ENCODE measurements at regions not wholly inside any gene's neighbourhood (a gene's known extent, or its start where the extent isn't known, plus 50 kb on each side); places are given as distances from the start of the nearest gene placed in this dataset.

DNA sequence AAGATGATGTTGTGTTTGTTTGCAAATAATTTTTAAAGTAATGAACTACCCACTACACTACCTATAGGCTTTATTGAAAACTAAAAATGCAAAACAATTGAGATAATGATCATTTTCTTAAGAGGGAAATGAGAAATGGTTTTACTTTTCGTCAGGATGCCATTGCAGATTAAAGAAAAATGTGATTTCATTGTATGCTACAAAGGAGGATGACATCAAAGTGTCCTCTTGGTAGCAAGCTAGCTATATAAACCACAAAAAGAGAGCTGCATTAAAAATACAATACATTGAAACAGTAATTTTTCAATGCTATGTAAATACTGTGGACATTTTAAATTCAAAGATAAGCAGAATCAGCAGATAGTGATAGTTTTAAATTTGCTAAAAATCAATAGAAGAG lies 87.5 kb upstream of the DPYD start:
- TF ChIP-seq, protein P1, sequence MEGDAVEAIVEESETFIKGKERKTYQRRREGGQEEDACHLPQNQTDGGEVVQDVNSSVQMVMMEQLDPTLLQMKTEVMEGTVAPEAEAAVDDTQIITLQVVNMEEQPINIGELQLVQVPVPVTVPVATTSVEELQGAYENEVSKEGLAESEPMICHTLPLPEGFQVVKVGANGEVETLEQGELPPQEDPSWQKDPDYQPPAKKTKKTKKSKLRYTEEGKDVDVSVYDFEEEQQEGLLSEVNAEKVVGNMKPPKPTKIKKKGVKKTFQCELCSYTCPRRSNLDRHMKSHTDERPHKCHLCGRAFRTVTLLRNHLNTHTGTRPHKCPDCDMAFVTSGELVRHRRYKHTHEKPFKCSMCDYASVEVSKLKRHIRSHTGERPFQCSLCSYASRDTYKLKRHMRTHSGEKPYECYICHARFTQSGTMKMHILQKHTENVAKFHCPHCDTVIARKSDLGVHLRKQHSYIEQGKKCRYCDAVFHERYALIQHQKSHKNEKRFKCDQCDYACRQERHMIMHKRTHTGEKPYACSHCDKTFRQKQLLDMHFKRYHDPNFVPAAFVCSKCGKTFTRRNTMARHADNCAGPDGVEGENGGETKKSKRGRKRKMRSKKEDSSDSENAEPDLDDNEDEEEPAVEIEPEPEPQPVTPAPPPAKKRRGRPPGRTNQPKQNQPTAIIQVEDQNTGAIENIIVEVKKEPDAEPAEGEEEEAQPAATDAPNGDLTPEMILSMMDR (IDR thresholded peaks at IDR 0.05; ENCODE audit: insufficient read depth, low read length, missing control alignments): no peak
- DNase-seq (ENCODE audit: low read depth, low spot score): no peak
- no peak overlapping the region for H3K4me3 ChIP-seq (ENCODE audit: low read depth, low read length)
- ChIA-PET POLR2A (interaction anchor here (1.2 kb wide), 1 partner anchor 36 kb away, joined by 4 read pairs; no protein-coding TSS in a partner anchor), CTCF (interaction anchor here (0.7 to 7.4 kb wide), 3 partner anchors 35 to 45 kb away, joined by 3 to 45 read pairs (median 4); no protein-coding TSS in a partner anchor)

DNA sequence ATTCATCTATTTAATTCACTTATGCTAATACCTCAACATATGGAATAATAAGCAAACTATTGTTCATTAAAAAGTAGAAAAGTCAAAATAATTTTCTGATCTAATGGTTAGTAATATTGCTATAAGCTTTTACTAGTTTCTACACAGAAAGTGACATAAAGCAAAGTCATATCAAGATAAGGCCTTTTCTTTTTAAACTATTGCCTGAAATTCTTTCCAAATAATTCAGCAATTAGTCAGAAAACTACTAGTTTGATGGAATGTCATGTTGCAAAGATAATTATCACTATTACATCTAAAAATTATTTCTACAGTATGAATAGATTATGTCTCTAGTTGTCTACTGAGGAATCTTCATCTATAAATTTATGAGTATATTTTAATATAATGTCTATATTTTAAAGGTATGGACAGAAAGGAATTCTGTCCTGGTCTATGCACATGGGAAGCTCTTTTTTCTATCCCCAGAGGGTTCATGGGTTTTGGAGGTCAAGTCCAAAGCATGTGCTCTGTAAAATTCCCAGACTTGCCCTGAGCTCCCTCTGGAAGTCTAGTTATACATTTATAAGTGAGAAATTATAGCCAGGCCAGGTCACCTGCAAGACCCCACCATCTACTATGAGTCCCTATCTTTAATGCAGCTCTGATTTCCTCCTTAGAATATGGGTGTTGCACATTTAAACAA lies 84.6 kb upstream of the DPYD start:
- no peak overlapping the region for H3K4me3 ChIP-seq (ENCODE audit: low read depth, low read length)
- no peak for DNase-seq (ENCODE audit: low read depth, low spot score)
- CTCF ChIA-PET: interaction anchor here (0.7 to 7.4 kb wide), 5 partner anchors 9 to 462 kb away, joined by 3 to 45 read pairs (median 4); no protein-coding TSS in a partner anchor
- TF ChIP-seq, protein P1 (IDR thresholded peaks at IDR 0.05; ENCODE audit: insufficient read depth, low read length, missing control alignments): no peak
- POLR2A ChIA-PET: no interaction called here

DNA sequence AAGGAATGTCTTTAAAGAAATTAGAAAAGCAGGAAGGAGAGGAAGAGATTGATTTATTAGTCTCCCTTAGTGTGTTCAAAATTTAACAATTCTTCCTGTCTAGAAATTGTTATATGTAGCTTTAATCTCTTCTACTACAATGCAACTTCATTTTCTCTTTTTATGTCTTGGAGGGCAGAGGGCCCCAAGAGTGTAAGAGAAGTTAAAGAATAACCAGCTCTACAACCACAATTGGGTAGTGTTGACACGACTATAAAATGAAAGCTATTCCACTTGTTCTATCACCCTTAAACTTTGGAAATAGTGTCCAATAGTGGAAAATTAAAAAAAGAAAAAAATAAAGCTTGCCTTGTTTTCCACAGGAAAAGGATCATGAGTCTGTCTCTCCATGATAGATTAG lies 82.6 kb upstream of the DPYD start:
- ChIA-PET POLR2A (no interaction called here), CTCF (interaction anchor here (1.6 to 7.4 kb wide), 5 partner anchors 40 to 465 kb away, joined by 5 to 45 read pairs (median 9); no protein-coding TSS in a partner anchor)
- TF ChIP-seq, protein P1 (IDR thresholded peaks at IDR 0.05; ENCODE audit: insufficient read depth, low read length, missing control alignments): no peak
- no peak for DNase-seq (ENCODE audit: low read depth, low spot score)
- no peak overlapping the region for H3K4me3 ChIP-seq (ENCODE audit: low read depth, low read length)

DNA sequence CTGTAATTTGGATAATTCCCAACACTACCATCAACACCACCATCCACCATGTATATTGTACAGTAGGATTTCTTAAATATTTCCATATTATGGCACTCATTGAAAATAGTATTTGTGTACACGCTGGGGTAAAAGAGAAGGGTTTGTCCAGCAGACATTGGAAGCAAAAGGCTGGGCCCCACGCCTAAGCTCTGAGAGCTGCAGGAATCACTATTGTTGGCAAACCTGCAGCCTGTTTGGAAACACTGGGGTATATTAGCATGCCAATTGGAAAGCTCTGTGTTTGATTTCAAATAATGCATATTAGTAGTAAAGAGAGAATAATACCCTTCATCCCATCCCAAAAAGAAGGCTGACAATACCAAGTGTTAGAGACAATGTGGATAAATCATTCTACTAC lies 81.5 kb upstream of the DPYD start:
- no peak for DNase-seq (ENCODE audit: low read depth, low spot score)
- no peak overlapping the region for H3K4me3 ChIP-seq (ENCODE audit: low read depth, low read length)
- ChIA-PET CTCF (interaction anchor here (0.8 to 7.4 kb wide), 6 partner anchors 25 to 466 kb away, joined by 3 to 45 read pairs (median 8); no protein-coding TSS in a partner anchor), POLR2A (no interaction called here)
- TF ChIP-seq, protein P1 (IDR thresholded peaks at IDR 0.05; ENCODE audit: insufficient read depth, low read length, missing control alignments): no peak

DNA sequence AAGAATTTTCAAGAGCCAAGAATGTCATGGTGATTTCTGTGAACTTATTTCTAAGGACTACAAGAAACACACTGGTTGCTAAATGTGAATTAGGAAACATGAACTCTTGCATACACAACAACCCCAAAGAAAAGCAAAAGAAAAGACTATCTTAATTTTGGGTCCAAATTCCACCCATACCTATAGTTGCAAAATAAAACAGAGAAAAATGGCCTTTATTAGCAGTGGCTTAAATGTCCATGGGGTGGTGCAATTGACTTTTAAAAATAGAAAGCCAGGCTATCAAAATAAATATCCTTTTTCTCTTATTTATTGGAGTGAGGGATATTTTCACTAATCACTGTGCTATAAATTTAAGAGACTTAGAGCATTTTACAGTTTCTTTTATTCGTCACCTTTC lies 80.9 kb upstream of the DPYD start:
- no peak overlapping the region for H3K4me3 ChIP-seq (ENCODE audit: low read depth, low read length)
- POLR2A ChIA-PET: no interaction called here
- CTCF ChIA-PET: interaction anchor here (2.1 to 7.4 kb wide), 3 partner anchors 47 to 466 kb away, joined by 9 to 45 read pairs (median 12); no protein-coding TSS in a partner anchor
- TF ChIP-seq, protein P1 (IDR thresholded peaks at IDR 0.05; ENCODE audit: insufficient read depth, low read length, missing control alignments): no peak
- no peak for DNase-seq (ENCODE audit: low read depth, low spot score)

DNA sequence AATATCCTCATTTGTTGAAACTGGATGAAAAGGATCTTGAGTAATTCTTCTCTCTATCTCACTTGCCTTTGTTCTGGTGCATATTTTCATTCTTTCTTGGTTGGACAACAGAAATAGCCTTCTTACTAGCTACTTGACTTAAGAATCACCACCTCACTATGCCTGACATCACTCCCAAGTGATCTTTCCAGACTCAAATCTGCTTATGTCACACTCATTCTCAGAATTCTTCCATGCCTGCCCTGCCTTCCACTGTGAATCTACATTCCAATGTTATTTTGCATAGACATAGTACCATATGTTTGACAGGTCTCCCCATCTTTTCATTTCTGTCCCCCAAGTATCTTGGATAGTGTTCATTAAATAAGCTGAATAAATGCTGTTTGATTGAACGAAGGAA lies 78.5 kb upstream of the DPYD start:
- DNase-seq (ENCODE audit: low read depth, low spot score): peak; percentile 92
- CTCF ChIA-PET: interaction anchor here (1.0 to 2.4 kb wide), 5 partner anchors 17 to 469 kb away, joined by 4 to 15 read pairs (median 4); no protein-coding TSS in a partner anchor
- TF ChIP-seq, protein P1 (IDR thresholded peaks at IDR 0.05; ENCODE audit: insufficient read depth, low read length, missing control alignments): no peak
- no peak overlapping the region for H3K4me3 ChIP-seq (ENCODE audit: low read depth, low read length)
- POLR2A ChIA-PET: interaction anchor here (0.7 kb wide), 1 partner anchor 47 kb away, joined by 4 read pairs; no protein-coding TSS in a partner anchor
